ENCODE measurements at regions not wholly inside any gene's neighbourhood (a gene's known extent, or its start where the extent isn't known, plus 50 kb on each side); places are given as distances from the start of the nearest gene placed in this dataset.

- no peak for TF ChIP-seq CTCF (IDR thresholded peaks at IDR 0.05 in 2 of 3, conservative IDR thresholded peaks at IDR 0.05 in 1 of 3; ENCODE audit: borderline replicate concordance in 1 of 3, insufficient read depth in 1 of 3, low read depth in 2 of 3, low read length in 2 of 3)
- no peak for TF ChIP-seq MAX (IDR thresholded peaks at IDR 0.05)
- TF ChIP-seq RAD21 (IDR thresholded peaks at IDR 0.05; ENCODE audit: low read depth): no peak
- TF ChIP-seq EZH2phosphoT487 (IDR thresholded peaks at IDR 0.05; ENCODE audit: borderline replicate concordance): no peak
- TF ChIP-seq POLR2A (IDR thresholded peaks at IDR 0.05; ENCODE audit: borderline replicate concordance, extremely low read depth, insufficient read depth, insufficient read length): no peak
- no peak for TF ChIP-seq EZH2 (IDR thresholded peaks at IDR 0.05)
- TF ChIP-seq REST (IDR thresholded peaks at IDR 0.05; ENCODE audit: low read depth): no peak
- TF ChIP-seq ATF3 (IDR thresholded peaks at IDR 0.05): no peak
- TF ChIP-seq POLR2AphosphoS5 (IDR thresholded peaks at IDR 0.05; ENCODE audit: low read depth, low read length): no peak
These were observed 75.2 kb downstream of the COQ2 start for GRCh38 chr4:83209419-83209818.
